CD4-positive, alpha-beta T cell treated with Interleukin-1 beta for 1 hour (primary cell): ENCODE measurements at regions not wholly inside any gene's neighbourhood (a gene's known extent, or its start where the extent isn't known, plus 50 kb on each side); places are given as distances from the start of the nearest gene placed in this dataset.

Experiments used
- DNase-seq, 2 donors: peaks; one replicate each; pipeline ENCODE4 v3.0.0-alpha.2; 2020 to 2022

DNA sequence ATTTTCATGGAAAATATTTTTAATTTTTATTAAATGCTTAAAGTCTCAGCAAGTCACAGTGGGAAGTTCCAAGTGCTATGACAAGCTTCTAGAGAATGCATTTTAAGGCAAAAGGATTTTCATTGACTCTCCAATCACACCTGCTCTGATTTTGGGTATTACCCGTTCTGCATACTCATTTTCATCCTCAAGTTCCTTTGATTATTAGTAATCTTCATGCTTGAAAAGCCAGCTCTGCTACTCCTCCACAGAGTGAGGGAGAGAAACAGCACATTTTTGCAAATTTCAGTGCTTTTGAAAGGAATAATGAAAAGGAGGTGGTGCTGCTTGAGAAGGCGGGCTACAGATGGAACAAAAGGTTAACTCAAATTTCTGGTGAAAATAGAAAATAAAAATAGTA, 450.7 kb downstream of the NSUN3 start:
- no peak for DNase-seq

DNA sequence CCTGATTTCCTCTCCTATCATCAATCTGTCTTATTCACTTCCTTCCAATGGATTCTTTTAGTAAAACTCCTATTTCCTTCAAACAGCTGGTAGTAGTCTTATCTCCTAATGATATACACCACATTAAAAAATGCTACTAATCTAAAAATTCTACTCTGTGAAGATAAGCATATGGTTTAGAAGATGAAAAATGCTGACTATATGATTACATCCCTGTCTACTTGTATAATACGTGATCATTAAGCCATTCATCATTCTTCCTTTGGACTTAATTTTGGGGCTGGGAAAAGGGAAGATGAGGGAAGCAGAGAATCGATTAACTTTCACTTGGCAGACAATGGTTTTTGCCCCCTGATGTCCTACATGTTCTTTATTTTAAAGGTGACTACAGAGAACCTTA, 453.1 kb downstream of the NSUN3 start:
- no peak for DNase-seq

DNA sequence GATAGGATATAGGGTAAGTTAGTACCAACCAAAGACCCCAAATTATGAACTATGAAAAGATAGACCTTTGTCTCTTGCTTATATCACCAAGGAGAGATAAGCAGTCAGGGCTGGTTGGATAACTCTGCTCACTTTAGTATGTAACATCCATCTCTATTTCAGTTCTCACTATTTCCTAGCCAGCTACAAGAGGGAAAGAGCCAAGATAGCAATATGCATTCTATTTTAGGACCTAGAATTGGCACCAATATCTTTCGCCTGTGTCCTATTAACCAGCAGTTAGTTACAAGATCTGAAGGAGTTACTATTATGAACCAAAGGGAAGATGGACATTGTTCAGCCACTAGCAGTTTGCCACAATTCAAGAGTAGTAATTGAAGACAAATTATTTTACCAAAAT, 457.5 kb downstream of the NSUN3 start:
- DNase-seq: no peak

DNA sequence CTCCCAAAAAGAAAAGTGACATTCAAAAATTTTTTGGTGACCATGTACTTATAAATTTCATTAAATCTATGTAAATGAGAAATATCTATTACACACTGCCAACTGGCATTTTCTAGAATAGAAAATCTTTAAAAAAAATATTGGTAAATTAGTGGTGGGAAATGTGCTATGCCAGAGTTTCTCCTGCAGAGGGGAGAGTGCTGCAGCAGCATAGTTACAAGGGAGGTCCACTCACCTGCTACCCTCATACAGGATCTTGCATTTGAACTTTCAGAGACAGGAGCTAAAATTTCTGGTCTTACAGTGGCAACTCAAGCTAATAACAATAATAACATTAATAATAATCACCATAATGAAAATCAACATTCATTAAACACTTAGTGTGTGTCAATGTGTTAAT, 459.6 kb downstream of the NSUN3 start:
- no peak for DNase-seq

DNA sequence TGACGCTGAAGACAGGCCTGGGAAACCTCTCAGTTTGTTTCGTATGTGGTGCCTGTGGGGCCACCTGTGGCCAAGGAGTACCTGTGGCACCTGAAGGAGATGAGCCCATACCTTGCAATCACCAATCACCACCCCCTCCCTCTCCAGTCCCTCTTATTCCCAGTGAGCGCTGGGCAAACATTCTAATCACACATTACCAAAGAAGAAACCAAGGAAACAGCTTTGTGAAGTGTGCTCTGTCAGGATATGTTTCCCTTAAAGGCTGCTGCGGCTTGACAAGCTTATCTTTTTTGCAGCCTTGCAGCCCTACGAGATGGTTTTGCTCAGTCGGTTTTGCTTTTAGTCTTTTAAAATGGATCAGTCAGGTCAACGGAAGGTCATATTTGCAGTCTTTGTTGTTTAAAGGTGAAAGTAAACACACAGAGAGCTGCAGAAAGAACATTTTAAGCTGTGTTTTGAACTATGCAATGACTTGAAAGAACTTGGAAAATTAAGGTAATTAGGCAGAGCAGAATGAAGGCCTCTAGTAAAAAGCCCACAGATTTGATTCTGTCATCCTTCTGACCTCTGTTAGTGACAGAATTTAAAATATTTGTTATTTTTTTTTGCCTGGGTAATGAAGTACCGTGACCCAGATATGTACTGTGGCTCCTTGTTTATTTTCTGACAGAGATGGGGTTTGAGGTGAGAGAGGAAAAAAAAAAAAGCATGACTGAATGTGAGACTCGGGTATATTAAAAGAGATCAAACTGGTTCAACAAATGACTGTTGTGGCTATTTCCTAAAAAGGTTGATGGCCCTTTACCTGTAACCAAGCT, 461.4 kb downstream of the NSUN3 start:
- no peak for DNase-seq

DNA sequence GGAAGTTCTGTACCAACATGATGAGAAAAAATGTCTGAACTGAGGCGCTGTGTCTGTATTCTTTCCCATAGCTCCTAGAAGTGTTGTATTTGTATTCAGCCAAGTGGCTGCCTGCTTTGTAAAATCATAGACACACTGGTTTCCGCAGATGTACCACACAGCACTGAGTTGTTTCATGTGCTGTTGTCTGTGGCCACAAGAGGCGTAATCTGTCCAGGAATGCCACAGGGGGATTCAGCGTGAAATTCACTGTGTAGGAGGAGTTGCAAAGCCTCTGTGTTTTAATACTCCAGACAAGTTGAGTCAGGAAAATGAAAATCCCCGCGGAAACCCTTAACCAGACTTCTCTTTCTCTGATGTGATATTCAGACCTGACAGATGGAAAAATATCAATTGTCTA, 462.2 kb downstream of the NSUN3 start:
- no peak for DNase-seq

DNA sequence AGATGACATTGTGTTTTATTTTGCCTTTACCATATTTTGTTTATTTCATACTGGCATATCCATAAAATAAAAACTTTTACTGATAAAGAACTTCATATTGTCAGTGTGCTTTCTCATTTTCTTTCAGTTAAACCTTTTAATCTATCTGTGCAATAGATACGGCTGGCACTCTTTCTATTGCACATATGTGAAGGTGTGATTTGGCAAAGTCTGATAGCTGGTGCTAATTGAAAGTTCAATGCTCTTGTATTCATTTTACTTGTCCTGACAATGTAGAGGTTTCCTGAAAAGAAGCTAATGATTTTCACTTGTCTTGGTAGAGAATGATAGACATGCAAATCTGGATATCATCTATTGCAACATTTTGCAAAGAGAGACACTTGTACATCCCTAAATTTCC, 467.0 kb downstream of the NSUN3 start:
- DNase-seq: no peak

DNA sequence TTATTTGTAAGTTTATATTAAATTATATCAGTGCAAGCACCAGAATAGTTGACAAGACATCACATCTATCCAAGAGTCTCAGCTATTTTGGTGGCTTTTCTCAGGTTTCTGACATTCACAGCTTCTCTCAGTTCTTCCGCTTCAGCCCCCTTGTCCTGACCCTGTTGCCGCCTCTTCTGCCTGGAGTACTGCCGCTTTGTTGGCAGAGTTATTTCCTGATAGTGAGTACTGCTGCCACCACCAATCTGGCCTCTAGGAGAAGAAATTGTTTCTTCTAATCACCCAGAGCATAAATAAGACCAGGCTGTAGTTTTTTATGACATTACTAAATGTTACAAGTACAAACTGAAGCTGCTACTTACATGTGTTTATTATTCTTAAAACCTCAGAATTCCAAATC, 470.1 kb downstream of the NSUN3 start:
- no peak for DNase-seq

DNA sequence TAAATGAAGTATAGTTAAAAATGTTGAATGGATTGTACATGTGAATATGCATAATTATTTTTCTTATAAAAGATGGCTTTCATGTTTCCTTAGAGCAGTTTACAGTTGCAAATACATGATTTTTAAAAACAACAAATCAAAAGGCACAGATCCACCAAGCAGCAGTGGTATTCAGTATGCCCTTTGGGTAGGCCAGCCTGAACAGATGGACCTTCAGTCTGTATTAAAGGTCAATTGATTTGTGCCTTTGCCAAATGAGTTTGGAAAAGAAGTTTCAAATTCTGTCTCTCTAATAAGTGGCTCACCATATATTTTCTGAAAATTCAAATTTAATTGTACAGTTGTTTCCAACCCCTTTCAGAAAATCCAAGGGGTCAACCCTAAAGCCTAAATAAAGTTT, 477.1 kb downstream of the NSUN3 start:
- no peak for DNase-seq

DNA sequence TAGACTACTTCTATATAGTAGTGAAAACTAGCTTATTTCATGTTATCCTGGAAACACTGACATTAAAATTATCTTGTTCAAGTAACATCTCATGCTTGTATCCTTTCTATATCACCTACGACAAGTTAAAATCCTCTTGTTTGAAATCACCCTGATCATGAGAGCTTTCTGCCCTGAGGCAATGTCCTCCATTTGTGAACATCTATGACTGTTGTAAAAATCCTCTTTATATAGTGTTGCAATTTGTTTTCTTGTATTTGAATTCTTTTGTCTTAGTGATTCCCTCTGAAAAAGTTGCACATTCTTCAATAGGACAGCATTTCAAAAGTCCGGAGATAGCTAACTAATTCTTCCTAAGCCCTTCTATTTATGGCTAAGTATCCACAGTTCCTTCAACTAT, 480.3 kb downstream of the NSUN3 start:
- no peak for DNase-seq

DNA sequence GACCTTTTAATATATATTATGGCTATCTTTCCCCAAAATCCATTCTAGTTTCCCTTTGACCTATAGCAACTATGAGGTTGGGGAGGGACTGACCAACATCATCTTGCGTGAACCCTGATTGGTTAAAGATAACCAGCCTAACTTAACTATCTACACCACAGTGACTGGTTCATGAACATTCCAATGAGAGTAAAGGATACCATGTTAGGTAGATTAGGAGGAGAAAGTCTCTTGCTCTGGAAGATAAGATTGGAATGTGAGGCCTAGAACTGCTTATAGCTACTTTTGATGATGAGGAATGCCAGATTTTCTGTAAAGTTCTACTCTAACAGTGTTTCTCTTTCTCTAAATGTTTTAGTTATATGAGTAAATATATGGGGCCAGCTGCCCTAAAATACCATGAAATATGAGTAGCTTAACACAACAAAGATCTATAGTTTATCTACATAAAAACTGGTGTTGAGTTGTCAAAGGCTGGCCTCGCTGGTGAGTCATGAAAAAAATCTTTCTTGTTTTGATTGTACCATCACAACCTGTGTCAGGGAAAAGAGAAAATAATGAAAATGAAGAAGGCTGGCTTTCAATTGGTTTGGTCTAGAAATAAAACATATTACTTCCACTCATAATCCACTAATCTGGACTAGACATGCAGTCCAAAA, 481.4 kb downstream of the NSUN3 start:
- no peak for DNase-seq

DNA sequence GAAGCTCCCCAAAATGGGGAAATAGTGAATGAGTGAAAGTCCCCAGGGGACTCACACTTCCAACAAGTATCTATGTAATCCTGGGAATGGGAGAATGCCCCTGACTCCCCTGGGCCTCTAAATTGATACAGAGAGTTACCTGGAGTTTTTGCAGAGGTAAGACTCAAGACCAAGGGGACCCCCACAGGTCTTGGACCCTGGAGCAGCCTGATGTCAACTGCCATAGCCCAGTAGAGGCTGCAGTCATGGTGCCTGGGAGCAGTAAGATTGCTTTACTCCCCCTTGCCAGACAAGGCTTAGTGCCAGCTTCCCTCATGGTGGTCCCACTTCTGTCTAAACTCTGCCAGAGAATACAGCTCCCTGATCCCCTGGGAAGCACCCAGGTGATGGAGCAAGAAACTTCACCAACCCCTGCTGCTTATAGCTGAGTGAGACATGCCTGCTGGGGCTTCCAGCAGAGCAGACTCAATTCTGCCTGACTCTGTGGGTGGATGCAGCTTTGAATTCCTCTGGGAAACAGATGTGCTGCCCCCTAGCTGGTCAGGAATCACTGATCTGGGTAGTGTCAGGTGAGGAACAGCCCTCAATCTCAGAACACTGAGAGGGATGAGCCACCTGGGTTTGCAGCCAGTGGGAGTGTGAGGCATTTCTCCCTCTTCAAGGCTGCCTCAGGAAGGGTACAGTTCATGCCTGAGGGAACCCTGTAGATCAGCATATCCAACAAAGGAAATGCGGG, 485.9 kb downstream of the NSUN3 start:
- DNase-seq: no peak

DNA sequence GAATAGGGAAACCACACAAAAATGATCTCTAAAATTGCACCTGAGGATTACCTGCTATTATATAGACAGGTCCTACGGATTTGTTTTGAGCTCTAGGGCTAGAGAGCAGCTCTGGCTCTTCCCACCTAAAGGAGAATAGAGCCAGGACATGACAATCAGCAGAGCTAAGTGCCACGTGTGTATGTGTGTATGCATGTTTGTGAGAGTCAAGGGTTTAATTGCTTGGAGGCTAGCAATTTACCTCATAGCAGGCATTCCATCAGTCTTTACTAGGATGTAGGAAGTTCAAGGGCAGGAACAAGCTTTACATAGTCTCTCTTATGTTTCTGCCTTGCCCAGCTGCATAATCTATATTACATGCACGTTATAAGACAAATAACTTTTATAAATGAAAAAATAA, 498.2 kb downstream of the NSUN3 start:
- DNase-seq: no peak

DNA sequence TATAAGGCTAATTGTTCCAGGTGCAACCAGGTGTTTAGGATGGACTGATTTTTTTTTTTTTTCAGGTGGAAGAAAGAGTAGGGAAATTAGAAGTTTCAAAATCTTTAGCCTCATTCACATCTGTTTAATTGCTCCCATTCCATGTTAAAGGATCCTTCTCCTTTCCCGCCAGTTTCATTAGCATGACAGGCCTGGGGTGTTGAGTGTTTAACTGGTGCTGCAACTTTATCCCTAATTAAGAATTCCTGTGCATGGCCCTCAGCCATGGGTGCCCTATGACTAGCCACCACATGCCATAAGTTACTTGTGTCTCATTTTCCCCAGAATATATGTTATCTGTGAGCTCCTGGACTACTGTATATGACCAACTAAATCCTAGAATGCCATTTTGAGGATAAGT, 501.4 kb downstream of the NSUN3 start:
- DNase-seq: no peak

DNA sequence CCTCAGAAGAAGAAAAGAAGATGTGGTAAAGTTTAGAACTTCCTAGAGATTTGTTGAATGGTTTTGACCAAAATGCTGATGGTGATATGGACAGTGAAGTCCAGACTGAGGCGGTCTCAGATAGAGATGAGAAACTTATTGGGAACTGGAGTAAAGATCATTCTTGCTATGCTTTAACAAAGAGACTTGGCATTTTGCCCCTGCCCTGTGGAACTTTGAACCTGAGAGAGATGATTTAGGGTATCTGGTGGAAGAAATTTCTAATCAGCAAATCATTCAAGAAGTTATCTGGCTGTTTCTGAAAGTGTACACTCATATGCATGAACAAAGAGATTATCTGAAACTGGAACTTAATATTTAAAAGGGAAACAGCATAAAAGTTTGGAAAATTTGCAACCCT, 505.2 kb downstream of the NSUN3 start:
- DNase-seq: no peak

DNA sequence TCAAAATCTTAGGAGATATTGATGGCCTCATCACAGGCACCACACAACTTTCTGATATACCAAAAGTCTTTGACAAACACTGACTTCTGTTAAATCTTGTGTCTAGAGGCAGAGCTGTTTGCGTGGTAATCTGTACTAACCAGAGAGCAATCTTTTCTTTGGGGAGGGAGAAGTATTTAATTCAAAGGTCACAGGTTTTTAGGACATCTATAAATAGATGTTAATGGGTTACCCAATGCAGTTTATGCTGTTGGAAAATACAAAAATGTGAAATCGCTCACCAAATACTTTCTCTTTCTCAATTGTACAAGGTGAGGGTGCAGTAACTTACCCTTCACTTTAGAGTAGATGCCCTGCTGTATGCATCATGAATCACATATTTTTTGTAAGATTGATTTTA, 510.5 kb downstream of the NSUN3 start:
- no peak for DNase-seq

DNA sequence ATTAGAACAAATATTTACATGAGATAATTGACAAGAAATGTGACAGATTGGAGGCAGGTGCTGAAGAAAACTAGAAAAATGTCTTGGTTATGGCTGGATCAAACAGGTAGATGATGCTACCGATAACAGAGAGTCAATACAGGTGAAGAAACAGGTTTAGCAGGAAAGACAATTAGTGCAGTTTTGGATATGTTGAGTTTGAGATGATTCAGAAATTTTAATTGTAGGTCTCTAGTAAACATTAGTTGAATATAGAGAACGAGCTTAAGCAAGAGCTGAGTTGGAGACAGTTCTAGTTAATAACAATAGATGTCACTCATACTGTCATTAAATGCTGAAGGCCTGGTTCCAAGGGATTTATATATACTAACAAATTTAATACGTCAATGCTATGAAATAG, 524.4 kb downstream of the NSUN3 start:
- no peak for DNase-seq

DNA sequence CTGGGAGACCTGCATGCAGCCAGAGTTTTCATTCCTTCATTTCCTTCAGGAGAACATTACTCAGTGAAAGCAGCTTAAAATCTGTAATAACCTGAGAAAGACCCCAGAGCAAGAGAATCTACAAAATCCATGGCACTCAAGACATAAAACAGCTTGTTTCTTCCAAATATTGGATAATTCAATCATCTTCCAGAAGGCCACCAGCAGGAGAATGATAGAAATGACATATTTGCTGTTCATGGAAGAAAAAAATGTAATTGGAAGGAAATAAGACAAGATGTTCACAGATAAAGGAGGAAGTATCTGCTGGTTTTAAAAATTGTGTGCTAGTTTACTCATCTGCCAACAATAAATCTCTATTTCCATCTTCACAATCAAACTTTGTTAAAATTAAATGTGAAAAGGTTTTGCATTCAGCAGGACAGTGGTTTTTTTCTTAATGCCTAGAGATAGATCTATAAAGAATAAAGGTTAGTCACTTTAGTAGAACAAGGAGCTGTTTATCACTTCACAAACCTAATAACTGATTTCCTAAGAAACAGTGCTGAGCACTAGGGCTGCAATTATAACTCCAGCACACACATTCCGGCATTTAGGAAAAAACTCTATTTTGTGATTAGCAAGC, 530.8 kb downstream of the NSUN3 start:
- DNase-seq: no peak

DNA sequence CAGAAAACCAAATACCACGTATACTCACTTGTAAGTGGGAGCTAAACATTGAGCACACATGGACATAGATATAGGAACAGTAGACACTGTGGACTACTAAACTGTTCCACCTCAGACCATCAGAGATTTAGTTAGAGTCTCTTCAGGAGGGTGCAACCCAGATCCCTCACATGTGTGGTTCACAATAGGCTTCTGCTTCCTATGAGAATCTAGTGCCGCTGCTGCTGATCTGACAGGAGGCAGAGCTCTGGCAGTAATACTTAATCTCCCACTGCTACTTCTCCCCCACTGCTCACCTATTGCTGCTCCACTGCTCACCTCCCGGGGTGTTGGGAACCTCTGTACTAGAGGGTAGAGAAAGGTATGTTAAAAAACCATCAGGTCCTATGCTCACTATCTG, 533.3 kb downstream of the NSUN3 start:
- no peak for DNase-seq

DNA sequence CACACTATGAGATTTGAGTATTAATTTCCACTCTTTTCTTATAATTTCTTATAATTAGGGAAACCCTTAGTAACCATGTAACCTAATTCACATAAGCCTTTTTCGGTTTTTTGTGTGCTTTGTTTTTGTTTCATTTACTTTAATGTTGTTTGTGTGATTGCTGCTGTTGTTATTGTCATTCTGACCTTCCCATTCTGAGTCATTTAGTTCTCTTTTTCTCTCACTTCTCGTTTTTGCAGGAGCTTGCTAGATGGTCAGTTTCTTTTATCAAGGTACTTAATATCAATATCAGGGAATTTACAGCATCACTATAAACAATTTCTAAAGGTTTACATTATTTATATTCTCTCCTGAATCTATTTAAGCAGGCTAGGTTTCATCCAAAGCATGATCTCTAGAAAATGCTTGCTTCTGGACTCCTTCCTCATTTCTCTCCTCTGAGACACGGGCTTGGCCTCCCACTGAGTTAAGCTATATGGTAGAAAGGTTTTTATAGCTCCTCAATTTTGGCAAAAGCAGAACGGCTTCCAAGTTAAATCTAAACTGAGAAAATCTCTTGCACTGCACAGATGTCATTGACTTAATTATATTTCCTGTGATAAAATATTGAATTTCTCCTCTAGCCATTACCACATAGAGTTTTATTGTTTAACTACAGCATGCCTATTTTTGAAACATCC, 534.2 kb downstream of the NSUN3 start:
- DNase-seq: no peak

DNA sequence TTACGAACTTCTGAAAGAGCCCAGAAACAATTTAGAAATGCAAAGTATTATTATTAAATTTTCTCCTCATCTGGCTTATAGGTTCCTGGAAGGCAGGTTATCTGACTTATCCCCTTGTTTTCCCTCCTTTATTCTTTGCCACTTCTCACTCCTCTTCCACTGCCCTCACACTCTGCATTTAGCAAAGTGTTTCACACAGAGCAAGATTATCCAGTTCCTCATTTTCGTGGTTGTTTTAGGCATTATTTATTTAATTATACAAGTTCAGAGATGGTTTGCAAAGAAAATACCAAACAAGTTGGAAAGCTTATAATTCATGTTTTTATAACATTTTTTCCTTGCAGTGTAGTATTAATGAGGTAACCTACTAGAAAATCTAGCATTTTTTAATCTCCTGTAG, 544.9 kb downstream of the NSUN3 start:
- DNase-seq: no peak

DNA sequence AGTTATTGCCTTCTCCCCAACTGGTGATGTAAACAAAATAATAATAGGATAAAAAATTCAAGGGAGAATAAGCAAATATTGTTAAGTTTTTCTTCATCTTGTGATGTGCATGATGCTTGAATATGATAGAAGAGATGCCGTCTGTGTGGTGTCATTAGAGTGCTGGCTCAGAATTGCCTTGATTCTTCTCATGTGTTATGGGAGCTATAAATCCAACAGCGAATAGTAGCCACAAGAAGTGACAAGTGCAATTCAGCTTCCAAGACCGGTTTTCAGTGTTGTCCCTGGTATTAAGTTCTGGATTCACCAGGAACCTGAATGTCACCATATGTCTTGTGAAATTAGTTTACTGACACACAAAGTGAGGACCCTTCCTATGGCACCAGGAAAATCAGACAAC, 547.0 kb downstream of the NSUN3 start:
- DNase-seq: no peak

DNA sequence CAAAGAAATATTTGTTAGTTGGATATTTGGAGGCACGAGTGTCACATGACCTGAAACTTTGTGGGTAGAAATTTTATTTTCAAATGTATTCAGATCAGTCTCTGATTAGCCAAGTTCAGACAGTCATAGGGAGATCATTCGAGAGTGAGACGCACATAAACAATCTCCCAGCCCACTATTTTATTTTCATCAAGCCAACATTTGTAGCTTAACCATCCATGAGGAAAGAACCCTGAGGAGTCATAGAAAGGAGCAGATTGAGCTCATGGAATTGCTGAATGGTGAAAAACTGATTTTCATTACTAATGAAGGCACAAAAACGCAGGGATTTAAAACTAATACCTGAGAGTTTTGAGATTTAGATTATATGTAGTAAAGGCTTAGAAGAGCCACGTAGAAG, 548.7 kb downstream of the NSUN3 start:
- no peak for DNase-seq
